Osteocyte (in vitro differentiated cells): ENCODE measurements at regions not wholly inside any gene's neighbourhood (a gene's known extent, or its start where the extent isn't known, plus 50 kb on each side); places are given as distances from the start of the nearest gene placed in this dataset.

Source experiments
- DNase-seq: peaks from one replicate; pipeline ENCODE4 v3.0.0; 2021; ENCODE audit warnings: mixed read lengths; ENCODE audit not compliant: unreplicated experiment; ENCODE audit errors: extremely low spot score
- H3K27ac Mint-ChIP-seq: one replicate; pipeline ENCODE4 v1.8.0; 2021; ENCODE audit warnings: mild to moderate bottlenecking, mixed read lengths; ENCODE audit not compliant: unreplicated experiment
- H3K27me3 Mint-ChIP-seq: one replicate; pipeline ENCODE4 v1.8.0; 2021; ENCODE audit warnings: mixed read lengths; ENCODE audit not compliant: unreplicated experiment
- H3K36me3 Mint-ChIP-seq: one replicate; pipeline ENCODE4 v1.8.0; 2021; ENCODE audit warnings: mixed read lengths; ENCODE audit not compliant: unreplicated experiment
- H3K4me1 Mint-ChIP-seq: one replicate; pipeline ENCODE4 v1.8.0; 2021; ENCODE audit warnings: mixed read lengths; ENCODE audit not compliant: unreplicated experiment
- H3K4me3 Mint-ChIP-seq: one replicate; pipeline ENCODE4 v1.8.0; 2021; ENCODE audit warnings: mild to moderate bottlenecking, moderate library complexity, mixed read lengths; ENCODE audit not compliant: unreplicated experiment
- H3K9me3 Mint-ChIP-seq: one replicate; pipeline ENCODE4 v1.8.0; 2021; ENCODE audit warnings: mixed read lengths; ENCODE audit not compliant: unreplicated experiment
- CTCF ChIP-seq: fragments of 200-600 bp; sonication (generic); IDR thresholded peaks from 2 replicates; pipeline ENCODE4 v1.5.0; 2021; ENCODE audit warnings: antibody characterized with exemption, mild to moderate bottlenecking, moderate library complexity

GRCh38 chr6:85065831-85066230 is 301.4 kb upstream of the TBX18 start:
- Mint-ChIP-seq H3K27me3 (no peaks in the 10 kb centered on the region), H3K9me3 (no peaks in the 10 kb centered on the region), H3K36me3 (no peaks in the 10 kb centered on the region), H3K27ac (no peak overlapping the region), H3K4me1 (no peaks in the 10 kb centered on the region), H3K4me3 (no peak overlapping the region)
- no peak for TF ChIP-seq CTCF
- DNase-seq = no peak

- Mint-ChIP-seq H3K36me3 (no peaks in the 10 kb centered on the region), H3K4me3 (no peak overlapping the region), H3K4me1 (no peaks in the 10 kb centered on the region), H3K27me3 (no peaks in the 10 kb centered on the region), H3K27ac (no peak overlapping the region), H3K9me3 (no peaks in the 10 kb centered on the region)
- DNase-seq = no peak
- TF ChIP-seq CTCF = no peak
Observed at GRCh38 chr6:85063611-85064010, 299.2 kb upstream of the TBX18 start.

- no peak for DNase-seq
- no peaks in the 10 kb centered on the region for H3K9me3 Mint-ChIP-seq
- no peaks in the 10 kb centered on the region for H3K27me3 Mint-ChIP-seq
- no peaks in the 10 kb centered on the region for H3K4me1 Mint-ChIP-seq
- no peak overlapping the region for H3K4me3 Mint-ChIP-seq
- H3K27ac Mint-ChIP-seq = no peak overlapping the region
- H3K36me3 Mint-ChIP-seq = no peaks in the 10 kb centered on the region
- TF ChIP-seq CTCF = no peak
Observed at GRCh38 chr6:85062884-85063283, 298.5 kb upstream of the TBX18 start.

GRCh38 chr6:85058806-85059205 is 294.4 kb upstream of the TBX18 start:
- Mint-ChIP-seq H3K27ac (no peak overlapping the region), H3K9me3 (no peaks in the 10 kb centered on the region), H3K36me3 (no peaks in the 10 kb centered on the region), H3K4me1 (no peaks in the 10 kb centered on the region), H3K27me3 (peaks cover 2% of the 10 kb centered on the region), H3K4me3 (no peak overlapping the region)
- DNase-seq = no peak
- TF ChIP-seq CTCF = no peak

- Mint-ChIP-seq H3K4me1 (no peaks in the 10 kb centered on the region), H3K36me3 (no peaks in the 10 kb centered on the region), H3K9me3 (no peaks in the 10 kb centered on the region), H3K27ac (no peak overlapping the region), H3K4me3 (no peak overlapping the region), H3K27me3 (no peaks in the 10 kb centered on the region)
- no peak for TF ChIP-seq CTCF
- DNase-seq = no peak
Observed at GRCh38 chr6:85050149-85050548, 285.8 kb upstream of the TBX18 start.
